Heart left ventricle (tissue), 16 donors: ENCODE measurements at regions not wholly inside any gene's neighbourhood (a gene's known extent, or its start where the extent isn't known, plus 50 kb on each side); places are given as distances from the start of the nearest gene placed in this dataset.
"Not testable (repeated sequence)": the region's sequence is repeated elsewhere in the genome, so short reads cannot be mapped to it uniquely, and the experiment has no call there.

Experiments used
- ATAC-seq, 4 donors: fragments of 200-7000 bp; cut with Tn5 transposase; one replicate each; pipeline ENCODE4 v1.9.1; 2020 to 2022; ENCODE audit warnings: moderate library complexity in 4 of 4, mild to moderate bottlenecking in 3 of 4, moderate number of reproducible peaks in 1 of 4
- DNase-seq, 5 donors: peaks; one replicate each; pipeline ENCODE4 v3.0.0-alpha.2; 2020
- H3K27ac ChIP-seq, 12 donors: fragments of 200-600 bp; sonication (generic) in 4 of 12; one replicate each; pipeline versions ENCODE4 v1.5.0 to v1.8.0; 2016 to 2022; ENCODE audit warnings: mild to moderate bottlenecking in 2 of 12
- H3K27me3 ChIP-seq, 9 donors: fragments of 200-600 bp; sonication (generic) in 2 of 9; one replicate each; pipeline versions ENCODE4 v1.5.1 to v1.8.0; 2016 to 2022; ENCODE audit warnings: mild to moderate bottlenecking in 3 of 9
- H3K36me3 ChIP-seq, 9 donors: fragments of 200-600 bp; sonication (generic) in 2 of 9; one replicate each; pipeline versions ENCODE4 v1.5.0 to v1.8.0; 2018 to 2022; ENCODE audit warnings: mild to moderate bottlenecking in 2 of 9
- H3K4me1 ChIP-seq, 12 donors: fragments of 200-600 bp; sonication (generic) in 4 of 12; one replicate each; pipeline versions ENCODE4 v1.5.0 to v1.8.0; 2016 to 2022; ENCODE audit warnings: mild to moderate bottlenecking in 3 of 12
- H3K4me3 ChIP-seq, 12 donors: fragments of 200-600 bp; sonication (generic) in 4 of 12; one replicate each; pipeline versions ENCODE4 v1.5.0 to v1.8.0; 2017 to 2022; ENCODE audit warnings: mild to moderate bottlenecking in 9 of 12, moderate library complexity in 4 of 12
- H3K9me3 ChIP-seq, 12 donors: fragments of 200-600 bp; sonication (generic) in 4 of 12; one replicate each; pipeline versions ENCODE4 v1.5.0 to v1.8.0; 2016 to 2022; ENCODE audit warnings: mild to moderate bottlenecking in 1 of 12
- POLR2A ChIP-seq, 2 donors: fragments of 450-650 bp; IDR thresholded peaks; one replicate each; pipeline ENCODE4 v1.6.1; 2017; ENCODE audit warnings: antibody characterized with exemption in 2 of 2, mild to moderate bottlenecking in 2 of 2, moderate library complexity in 2 of 2
- WGBS, 4 donors: extraction: QIAGEN DNeasy Blood & Tissue Kit in 2 of 4; methylation state at CpG; one replicate each; pipeline versions ENCODE4 v1.1.5 to v1.1.7; 2013 to 2018; 5-methylcytosine and 5-hydroxymethylcytosine counted together
- intact Hi-C, 10 donors: fragments of 100-400 bp; cut with DNase I; formaldehyde crosslinking; loops; one replicate each; pipeline versions ENCODE4 v1.11.1 to v1.14.2; 2022
- TF ChIP-seq, protein P1 (sequence below), 12 donors: fragments of 200-600 bp; sonication (generic) in 4 of 12; IDR thresholded peaks; one replicate each; pipeline versions ENCODE4 v1.5.0 to v1.8.0; 2018 to 2022; ENCODE audit warnings: antibody characterized with exemption in 12 of 12, mild to moderate bottlenecking in 5 of 12
- donor health status: ischemic (EF 13 %, LVEDD 7.1; RV severe dilation, severe dysfunction).
- donor health status: healthy with polysubstance abuse.
- donor health status: DM: no; HTN: yes; CAD: no.
- donor health status: DM: no; HTN: no; CAD: no.
- donor health status: ischemic (EF 25% LVEDD 6.9; RV normal size, moderate dysfunction).
- donor health status: ischemic (EF 25% LVEDD 5.7; RV mildly dilated, moderate dysfunction).
- donor health status: healthy.
- donor health status: DM: yes; HTN: yes; CAD: no.
- donor health status: ischemic (EF 35%, LVEDD 5.7; RV mildly dilated, moderate dysfunction).
- donor health status: nonischemic (EF 11% LVEDD 7.7; RV severe dilation, severe dysfunction).
- donor health status: DM: yes; HTN: yes; CAD: no.
- donor health status: PGD.
- donor health status: ischemic (EF 29% LVEDD 5.4; RV normal size, mild dysfunction).
- donor health status: nonischemic (EF 23%, LVEDD 6.1; RV moderate dilation, normal function).

DNA sequence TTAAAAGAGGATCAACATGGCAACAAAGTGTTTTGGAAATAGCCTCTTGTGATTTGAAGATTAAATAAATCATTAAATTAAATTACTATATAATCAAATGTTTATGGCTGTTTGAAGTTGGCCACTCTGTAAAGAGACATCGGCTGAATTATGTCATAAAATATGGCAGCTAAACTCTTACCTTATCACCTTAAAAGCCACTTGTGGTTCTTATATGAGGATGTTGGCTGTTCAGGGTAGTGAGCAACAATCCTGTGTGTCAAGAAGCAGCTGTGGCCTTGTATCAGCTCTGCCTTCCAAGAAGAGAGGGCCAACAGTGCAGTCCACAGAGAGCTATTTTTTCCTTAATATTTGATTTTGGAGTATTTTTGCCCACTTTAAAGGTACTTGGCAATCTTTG is 113.4 kb upstream of the CDK6 start:
- Histone ChIP-seq H3K9me3 (no peaks in the 10 kb centered on the region), H3K27me3 (no peaks in the 10 kb centered on the region), H3K4me1 (no peaks in the 10 kb centered on the region), H3K36me3 (no peaks in the 10 kb centered on the region), H3K27ac (no peak overlapping the region), H3K4me3 (no peak overlapping the region)
- intact Hi-C loops: no loop called here
- ATAC-seq (no peak), DNase-seq (no peak)
- no peak for TF ChIP-seq POLR2A (IDR thresholded peaks at IDR 0.05)
- TF ChIP-seq, protein P1, sequence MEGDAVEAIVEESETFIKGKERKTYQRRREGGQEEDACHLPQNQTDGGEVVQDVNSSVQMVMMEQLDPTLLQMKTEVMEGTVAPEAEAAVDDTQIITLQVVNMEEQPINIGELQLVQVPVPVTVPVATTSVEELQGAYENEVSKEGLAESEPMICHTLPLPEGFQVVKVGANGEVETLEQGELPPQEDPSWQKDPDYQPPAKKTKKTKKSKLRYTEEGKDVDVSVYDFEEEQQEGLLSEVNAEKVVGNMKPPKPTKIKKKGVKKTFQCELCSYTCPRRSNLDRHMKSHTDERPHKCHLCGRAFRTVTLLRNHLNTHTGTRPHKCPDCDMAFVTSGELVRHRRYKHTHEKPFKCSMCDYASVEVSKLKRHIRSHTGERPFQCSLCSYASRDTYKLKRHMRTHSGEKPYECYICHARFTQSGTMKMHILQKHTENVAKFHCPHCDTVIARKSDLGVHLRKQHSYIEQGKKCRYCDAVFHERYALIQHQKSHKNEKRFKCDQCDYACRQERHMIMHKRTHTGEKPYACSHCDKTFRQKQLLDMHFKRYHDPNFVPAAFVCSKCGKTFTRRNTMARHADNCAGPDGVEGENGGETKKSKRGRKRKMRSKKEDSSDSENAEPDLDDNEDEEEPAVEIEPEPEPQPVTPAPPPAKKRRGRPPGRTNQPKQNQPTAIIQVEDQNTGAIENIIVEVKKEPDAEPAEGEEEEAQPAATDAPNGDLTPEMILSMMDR (IDR thresholded peaks at IDR 0.05): no peak
- 30 to 63% (median 50%) methylated on average over 1 of the region's 1 CpG for WGBS, 4 donors

DNA sequence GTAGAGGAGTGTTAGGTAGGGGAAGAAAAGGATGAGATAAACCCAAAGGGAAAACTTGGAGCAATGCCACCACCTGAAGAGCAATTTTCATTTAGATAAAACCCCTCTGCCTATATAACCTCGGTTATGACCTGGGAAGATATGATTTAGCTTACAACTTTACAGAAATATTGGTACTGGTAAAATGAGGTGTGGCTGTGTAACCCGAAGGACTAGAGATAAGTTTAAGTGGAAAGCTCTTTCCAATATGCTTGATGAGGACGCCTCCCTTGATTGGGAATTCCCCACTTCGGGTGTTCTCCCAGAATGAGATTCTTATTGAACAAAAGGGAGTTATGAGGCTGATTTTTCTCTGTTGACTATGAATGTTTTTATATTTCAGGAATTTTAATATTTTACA is 109.5 kb upstream of the CDK6 start:
- DNase-seq: no peak
- peaks cover 0 to 4% (median 0%) of the 10 kb centered on the region in 12 donors for H3K4me1 ChIP-seq
- TF ChIP-seq, protein P1 (IDR thresholded peaks at IDR 0.05): no peak
- TF ChIP-seq POLR2A (IDR thresholded peaks at IDR 0.05): no peak
- ATAC-seq: no peak
- 32 to 41% (median 34%) methylated on average over 4 of the region's 4 CpGs for WGBS, 4 donors
- H3K27me3 ChIP-seq: no peaks in the 10 kb centered on the region
- H3K36me3 ChIP-seq: no peaks in the 10 kb centered on the region
- no peak overlapping the region for H3K27ac ChIP-seq
- intact Hi-C loops: no loop called here
- H3K4me3 ChIP-seq: no peak overlapping the region
- peaks cover 0 to 11% (median 0%) of the 10 kb centered on the region in 12 donors for H3K9me3 ChIP-seq

DNA sequence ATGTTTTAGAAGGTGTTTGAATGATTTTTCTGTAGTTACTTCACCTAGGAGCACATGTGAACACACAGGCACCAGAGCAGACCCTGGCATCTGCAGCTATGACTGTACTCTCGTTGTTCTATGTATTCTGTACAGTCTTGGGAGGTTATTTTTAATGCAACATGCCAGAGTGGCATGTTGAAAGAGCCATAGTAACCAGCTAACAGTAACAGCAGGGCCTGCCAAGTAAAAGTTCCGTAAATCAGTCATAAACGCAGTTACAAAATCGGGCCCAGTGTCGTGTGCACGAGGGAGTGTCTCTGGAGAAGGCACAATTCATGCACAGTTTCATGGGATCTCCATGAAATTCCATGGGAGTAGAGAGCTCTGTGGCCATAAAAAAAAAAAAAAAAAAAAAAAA is 108.3 kb upstream of the CDK6 start:
- no peaks in the 10 kb centered on the region for H3K27me3 ChIP-seq
- peaks cover 0 to 4% (median 0%) of the 10 kb centered on the region in 12 donors for H3K4me1 ChIP-seq
- no peaks in the 10 kb centered on the region for H3K36me3 ChIP-seq
- WGBS, 4 donors: 52 to 61% (median 56%) methylated on average over 6 of the region's 6 CpGs
- peak in 3 of 4 donors; percentile 24 to 75 (median 59) for ATAC-seq
- no peak for DNase-seq
- H3K27ac ChIP-seq: no peak overlapping the region
- no peak overlapping the region for H3K4me3 ChIP-seq
- TF ChIP-seq, protein P1 (IDR thresholded peaks at IDR 0.05): no peak
- no peak for TF ChIP-seq POLR2A (IDR thresholded peaks at IDR 0.05)
- intact Hi-C loops: no loop called here
- H3K9me3 ChIP-seq: peaks cover 0 to 20% (median 0%) of the 10 kb centered on the region in 12 donors

DNA sequence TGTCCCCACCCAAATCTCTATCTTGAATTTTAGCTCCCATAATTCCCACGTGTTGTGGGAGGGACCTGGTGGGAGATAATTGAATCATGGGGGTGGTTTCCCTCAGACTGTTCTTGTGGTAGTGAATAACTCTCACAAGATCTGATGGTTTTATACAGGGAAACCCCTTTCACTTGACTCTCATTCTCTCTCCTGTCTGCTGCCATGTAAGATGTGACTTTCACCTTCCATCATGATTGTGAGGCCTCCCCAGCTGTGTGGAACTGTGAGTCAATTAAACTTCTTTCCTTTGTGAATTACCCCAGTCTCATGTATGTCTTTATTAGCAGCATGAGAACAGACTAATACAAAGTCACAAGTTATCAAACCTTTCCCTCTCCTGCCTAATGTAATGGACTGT is 106.3 kb upstream of the CDK6 start:
- DNase-seq, H3K27me3 ChIP-seq, ATAC-seq, H3K4me3 ChIP-seq, intact Hi-C loops, H3K4me1 ChIP-seq, H3K36me3 ChIP-seq, H3K27ac ChIP-seq: not testable (repeated sequence)
- 42 to 53% (median 47%) methylated on average over 1 of the region's 1 CpG for WGBS, 4 donors
- H3K9me3 ChIP-seq: peaks cover 0 to 24% (median 1%) of the 10 kb centered on the region in 12 donors

DNA sequence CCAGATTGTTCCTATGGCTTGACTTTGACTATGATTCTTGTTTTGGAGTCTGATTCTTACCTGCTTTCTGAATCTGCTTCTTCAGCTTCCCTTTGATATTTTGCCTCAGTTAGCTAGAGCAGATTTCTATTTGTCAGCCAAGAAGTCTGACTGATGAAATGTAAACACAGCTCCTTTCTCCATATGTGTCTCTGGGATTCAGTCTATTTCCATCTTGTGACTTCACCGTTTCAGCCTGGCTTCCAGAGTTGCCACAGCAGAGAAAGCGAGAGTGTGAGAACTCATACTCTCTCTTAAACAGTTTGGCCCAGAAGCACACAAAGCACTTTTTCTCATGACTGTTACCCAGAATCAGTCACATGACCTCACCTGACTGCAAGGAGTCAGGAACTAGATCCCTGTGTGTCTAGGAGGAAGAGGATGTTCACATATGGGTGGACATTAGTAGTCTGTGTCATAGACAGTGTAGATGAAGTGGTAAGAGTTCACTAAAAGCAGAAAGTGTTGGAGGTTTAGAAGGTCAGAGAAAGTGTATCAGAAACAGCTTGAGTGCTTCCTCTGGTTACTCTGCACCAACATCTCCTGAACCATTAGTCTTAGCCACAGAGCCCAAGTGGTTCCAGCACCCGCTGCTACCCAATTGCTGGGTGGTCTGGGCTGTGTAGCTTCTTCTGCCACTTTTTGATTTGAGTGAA is 103.4 kb upstream of the CDK6 start:
- DNase-seq: no peak
- H3K9me3 ChIP-seq: peaks cover 0 to 24% (median 1%) of the 10 kb centered on the region in 12 donors
- no peak overlapping the region for H3K4me3 ChIP-seq
- intact Hi-C loops: no loop called here
- 63 to 94% (median 74%) methylated on average over 3 of the region's 3 CpGs for WGBS, 4 donors
- peaks cover 0 to 4% (median 0%) of the 10 kb centered on the region in 12 donors for H3K4me1 ChIP-seq
- no peak for ATAC-seq
- H3K27me3 ChIP-seq: no peaks in the 10 kb centered on the region
- H3K36me3 ChIP-seq: no peaks in the 10 kb centered on the region
- TF ChIP-seq, protein P1 (IDR thresholded peaks at IDR 0.05): no peak
- no peak for TF ChIP-seq POLR2A (IDR thresholded peaks at IDR 0.05)
- no peak overlapping the region for H3K27ac ChIP-seq
